GM20000 (cell line): ENCODE measurements at regions not wholly inside any gene's neighbourhood (a gene's known extent, or its start where the extent isn't known, plus 50 kb on each side); places are given as distances from the start of the nearest gene placed in this dataset.

Experiments used
- DNase-seq: peaks from one replicate; pipeline ENCODE4 v3.0.0; 2012; ENCODE audit warnings: low spot score
- TF ChIP-seq, protein P1 (sequence below): IDR thresholded peaks from 2 replicates; pipeline ENCODE4 v1.5.1; 2012; ENCODE audit warnings: mild to moderate bottlenecking, control low read depth; ENCODE audit errors: extremely low read depth, missing control alignments

DNA sequence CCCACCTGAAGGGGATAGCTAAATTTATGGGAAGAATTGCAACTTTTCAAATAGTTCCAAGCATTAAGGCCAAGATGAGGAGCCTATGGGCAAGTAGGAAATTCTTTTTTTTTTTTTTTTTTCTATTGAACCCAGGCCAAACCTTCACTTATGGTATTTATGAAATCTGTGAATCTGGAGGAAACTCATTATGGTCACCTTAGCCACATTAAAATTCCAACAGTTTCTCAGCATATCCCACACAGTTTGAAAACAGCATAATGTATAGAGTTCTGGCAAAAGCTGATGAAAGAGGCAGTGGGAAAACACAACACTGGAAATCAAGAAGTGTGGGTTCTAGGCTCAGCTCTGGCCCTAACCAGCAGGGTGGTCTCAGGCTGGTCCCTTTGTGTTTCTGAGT lies 236.9 kb downstream of the PTEN start:
- no peak for DNase-seq

DNA sequence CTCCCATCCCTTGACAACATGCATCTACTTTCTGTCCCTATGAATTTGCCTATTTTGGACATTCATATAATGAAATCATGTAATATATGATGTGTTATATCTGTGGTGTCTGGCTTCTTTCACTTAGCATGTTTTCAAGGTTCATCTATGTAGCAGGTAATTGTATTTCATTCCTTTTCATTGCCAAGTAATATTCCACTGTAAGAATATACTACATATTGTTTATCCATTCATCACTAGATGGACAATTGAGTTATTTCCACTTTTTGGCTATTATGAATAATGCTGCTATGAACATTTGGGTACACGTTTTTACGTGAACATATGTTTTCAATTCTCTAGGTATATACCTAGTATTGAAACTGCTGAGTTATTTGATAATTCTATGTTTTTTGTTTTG lies 238.2 kb downstream of the PTEN start:
- no peak for DNase-seq
- TF ChIP-seq, protein P1, sequence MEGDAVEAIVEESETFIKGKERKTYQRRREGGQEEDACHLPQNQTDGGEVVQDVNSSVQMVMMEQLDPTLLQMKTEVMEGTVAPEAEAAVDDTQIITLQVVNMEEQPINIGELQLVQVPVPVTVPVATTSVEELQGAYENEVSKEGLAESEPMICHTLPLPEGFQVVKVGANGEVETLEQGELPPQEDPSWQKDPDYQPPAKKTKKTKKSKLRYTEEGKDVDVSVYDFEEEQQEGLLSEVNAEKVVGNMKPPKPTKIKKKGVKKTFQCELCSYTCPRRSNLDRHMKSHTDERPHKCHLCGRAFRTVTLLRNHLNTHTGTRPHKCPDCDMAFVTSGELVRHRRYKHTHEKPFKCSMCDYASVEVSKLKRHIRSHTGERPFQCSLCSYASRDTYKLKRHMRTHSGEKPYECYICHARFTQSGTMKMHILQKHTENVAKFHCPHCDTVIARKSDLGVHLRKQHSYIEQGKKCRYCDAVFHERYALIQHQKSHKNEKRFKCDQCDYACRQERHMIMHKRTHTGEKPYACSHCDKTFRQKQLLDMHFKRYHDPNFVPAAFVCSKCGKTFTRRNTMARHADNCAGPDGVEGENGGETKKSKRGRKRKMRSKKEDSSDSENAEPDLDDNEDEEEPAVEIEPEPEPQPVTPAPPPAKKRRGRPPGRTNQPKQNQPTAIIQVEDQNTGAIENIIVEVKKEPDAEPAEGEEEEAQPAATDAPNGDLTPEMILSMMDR, result no peak

More for the DNA sequence above, 236.9 kb downstream of the PTEN start:
- TF ChIP-seq, protein P1, result no peak

DNA sequence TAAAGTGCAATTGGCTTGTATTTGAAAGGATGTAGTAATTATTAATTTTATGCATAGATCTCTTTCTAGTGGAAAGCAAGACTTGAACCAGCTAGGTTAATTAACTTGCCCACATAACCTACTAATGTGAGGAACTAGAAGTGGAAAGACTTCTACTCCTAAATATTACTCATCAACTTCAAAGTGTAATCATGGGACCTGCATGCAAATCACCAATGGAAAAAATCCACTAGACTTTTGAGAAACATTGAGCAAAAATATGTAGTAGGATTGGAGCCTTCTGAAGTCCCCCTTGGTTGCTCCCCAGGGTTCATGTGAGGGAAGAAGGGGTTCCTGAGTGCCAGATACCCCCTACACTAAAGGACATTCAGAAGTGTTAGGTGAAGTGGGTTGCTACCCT lies 240.2 kb downstream of the PTEN start:
- TF ChIP-seq, protein P1, result no peak
- no peak for DNase-seq

DNA sequence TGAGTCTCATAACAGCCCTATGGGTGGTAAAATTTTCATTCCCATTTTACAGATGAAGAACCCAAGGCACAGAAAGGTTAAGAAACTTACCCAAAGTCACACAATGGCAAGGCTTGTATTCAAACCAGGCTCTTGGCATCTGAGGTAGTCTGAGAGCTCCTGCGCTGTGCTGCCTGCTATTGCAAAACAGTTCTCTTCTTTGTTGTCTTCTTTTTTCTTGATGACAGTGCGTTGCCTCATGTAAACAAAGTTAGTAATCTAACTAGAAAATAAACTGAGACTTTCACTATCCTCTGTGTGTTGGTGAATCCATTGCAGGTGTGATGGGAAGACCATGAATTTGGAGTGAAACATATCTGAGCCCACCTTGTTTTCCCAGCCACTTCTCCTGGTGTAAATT lies 240.8 kb downstream of the PTEN start:
- DNase-seq, result no peak
- TF ChIP-seq, protein P1, result no peak

DNA sequence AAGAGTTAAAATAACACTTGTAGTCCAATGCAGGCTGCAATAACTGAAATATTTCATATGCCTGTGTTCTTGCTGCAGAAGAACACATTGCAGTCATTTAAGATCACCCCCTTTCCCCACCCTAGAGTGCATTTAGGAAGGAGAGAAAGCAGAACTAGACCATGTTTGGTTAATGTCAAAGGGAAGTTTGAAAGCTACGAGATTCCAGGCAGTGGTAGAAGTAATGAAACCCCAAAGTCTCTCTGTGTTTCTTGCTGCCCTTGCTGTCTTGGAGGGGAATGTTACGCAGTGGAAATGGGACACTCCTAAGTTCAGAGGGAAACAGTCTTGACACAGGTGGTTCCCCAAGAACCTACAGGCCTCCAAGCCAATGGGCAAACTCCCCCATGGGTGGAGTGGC lies 242.9 kb downstream of the PTEN start:
- TF ChIP-seq, protein P1, result no peak
- DNase-seq, result no peak

DNA sequence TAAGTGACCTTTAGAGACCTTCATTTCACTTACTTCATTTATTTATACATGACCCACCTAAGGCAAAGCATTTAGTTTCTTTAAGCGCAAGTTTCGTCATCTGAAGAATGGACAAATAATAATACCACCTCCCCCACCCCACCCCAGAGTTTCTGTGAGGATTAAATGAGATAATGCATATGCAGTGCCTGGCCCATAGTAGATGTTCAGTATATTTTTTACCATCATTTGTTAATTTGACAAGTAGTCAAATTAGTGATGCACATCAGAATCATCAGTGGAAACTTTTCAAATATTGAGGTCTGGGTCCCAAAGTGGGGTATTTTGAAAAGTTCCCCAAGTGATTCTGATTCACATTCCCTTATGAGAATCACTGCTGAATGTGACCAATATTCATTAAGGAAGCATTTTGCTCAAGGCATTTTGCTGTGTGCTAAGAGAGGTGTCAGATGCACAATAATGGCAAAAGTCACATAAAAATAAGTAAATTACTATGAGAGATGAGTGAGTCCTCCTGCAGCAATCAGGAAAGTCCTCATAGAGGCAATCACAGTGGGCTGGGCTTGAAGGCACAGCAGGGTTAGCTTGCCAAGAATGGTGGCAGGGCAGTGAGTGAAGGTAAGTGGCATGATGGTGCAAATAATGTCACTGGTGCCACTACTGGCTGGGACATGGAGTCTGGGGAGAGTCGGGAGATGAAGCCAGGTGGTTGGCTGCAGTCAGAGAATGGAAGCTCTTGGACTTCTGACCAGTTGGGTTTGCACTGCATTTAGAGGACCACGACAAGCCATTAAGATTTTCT lies 244.1 kb downstream of the PTEN start:
- DNase-seq, result no peak
- TF ChIP-seq, protein P1, result no peak

DNA sequence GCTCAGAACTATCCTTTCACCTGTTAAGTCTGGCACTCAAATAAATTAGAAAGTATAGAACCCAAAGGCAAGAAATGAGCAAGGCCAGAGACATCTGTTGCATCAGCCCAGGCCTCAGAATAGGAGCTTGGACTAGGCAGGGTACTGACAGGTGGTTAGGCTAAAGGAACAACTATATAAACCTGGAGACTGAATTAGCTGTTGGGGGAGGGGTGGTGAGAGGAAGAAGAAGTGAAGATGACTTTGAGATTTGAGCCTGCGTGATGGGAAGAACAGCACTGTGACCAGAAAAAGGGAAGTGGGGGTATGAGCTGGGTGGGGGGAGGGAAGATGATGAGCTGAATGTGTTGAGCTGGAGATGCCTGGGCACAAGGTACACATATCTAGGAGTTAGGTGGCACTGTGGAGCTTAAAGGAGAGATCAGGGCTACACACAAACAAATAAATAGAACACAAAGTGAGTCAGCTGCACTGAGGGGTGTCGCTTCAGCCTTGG lies 244.7 kb downstream of the PTEN start:
- TF ChIP-seq, protein P1, result peak; percentile 25
- DNase-seq, result no peak
